GM21737 (cell line): ENCODE measurements at regions not wholly inside any gene's neighbourhood (a gene's known extent, or its start where the extent isn't known, plus 50 kb on each side); places are given as distances from the start of the nearest gene placed in this dataset.

Experiments
- ATAC-seq: cut with Tn5 transposase; IDR thresholded peaks from one replicate; pipeline ENCODE4 v1.9.1; 2021; ENCODE audit warnings: mild to moderate bottlenecking, moderate library complexity; ENCODE audit not compliant: unreplicated experiment

DNA sequence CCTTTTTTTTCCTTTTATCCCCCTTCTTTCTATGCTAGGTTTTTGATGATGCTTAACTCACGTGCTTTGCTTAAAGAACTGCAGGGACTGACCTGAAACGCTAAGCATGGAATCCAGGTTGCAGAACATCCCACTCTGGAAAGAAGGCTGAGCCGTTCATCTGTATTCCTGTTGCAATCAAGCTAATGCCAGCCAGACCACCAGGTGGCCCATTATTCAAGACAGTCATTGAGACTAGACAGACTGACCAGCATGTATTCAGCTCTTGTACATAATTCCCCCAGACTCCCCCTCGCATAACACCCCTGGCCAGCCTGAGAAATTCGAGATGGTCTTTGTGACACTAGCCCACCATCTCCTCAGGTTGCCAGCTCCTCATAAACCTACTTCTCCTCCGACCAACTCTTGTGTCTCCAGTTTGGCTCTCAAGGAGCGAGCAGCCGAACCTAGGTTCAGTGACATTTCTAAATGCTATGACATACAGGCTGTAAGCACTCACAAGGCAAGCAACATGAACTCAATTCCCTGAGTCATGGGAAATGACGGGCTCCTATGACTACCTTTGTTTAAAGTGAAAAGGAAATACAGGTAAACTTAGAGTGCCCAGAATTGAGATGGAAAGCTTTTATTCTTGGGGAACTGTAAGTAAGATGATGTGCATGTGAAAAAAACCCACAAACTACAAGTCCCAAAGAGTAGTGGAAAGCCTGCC lies 309.3 kb upstream of the CDYL start:
- ATAC-seq = no peak

DNA sequence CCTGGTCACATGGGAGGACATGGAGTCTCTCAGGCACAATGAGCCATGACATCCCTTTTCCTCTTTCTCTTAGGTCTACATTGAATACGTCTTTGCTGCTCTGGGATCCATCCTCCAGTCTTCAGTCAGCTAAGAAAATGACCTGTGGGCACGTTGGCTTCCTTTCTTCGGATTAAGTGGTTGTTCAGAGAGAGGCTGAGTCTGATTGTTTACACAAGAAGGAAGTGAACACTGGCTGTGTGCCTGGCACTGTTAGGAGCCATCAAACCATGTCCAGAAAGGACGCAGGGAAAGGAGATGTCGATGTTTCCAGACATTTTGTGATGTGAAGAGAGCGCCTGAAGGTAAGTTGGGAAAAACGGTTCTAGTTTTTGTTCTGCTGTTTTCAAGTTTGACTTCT lies 309.9 kb upstream of the CDYL start:
- ATAC-seq = no peak

DNA sequence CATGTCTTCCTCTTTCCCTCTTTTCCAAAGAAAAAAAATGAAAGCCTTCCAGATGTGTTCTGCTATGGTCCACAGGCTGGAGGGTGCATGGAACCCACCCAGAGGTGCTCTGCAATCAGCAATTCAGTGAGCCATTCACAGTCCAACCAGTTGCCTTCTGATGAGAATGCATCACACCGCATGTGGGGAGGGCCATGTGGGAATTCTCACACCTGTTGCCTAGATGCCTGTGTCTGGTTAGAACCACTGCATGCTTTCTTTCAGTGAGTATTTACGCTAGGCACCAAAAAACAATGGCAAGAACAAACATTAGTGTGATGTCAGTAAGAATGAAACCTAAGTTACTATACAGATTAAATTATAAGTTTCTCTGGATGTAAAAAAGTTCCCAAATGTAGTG lies 311.6 kb upstream of the CDYL start:
- ATAC-seq = no peak

DNA sequence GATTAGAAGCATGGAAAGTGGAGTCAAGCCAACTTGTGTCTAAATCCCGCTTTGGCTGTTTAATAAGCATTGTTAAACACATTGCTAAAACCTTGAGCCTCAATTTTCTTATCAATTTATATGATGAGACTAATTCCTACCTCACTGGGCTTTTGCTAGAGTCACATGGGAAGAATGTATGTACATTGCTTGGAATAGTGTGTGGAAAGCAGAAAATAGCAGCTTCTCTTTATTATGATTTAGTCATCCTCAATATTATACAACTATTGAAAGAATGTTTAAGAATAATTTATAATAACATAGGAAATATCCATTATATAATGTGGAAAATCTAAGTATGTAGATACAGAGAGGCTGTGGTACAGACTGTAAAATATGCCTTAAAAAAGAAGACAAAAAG lies 313.0 kb upstream of the CDYL start:
- no peak for ATAC-seq

DNA sequence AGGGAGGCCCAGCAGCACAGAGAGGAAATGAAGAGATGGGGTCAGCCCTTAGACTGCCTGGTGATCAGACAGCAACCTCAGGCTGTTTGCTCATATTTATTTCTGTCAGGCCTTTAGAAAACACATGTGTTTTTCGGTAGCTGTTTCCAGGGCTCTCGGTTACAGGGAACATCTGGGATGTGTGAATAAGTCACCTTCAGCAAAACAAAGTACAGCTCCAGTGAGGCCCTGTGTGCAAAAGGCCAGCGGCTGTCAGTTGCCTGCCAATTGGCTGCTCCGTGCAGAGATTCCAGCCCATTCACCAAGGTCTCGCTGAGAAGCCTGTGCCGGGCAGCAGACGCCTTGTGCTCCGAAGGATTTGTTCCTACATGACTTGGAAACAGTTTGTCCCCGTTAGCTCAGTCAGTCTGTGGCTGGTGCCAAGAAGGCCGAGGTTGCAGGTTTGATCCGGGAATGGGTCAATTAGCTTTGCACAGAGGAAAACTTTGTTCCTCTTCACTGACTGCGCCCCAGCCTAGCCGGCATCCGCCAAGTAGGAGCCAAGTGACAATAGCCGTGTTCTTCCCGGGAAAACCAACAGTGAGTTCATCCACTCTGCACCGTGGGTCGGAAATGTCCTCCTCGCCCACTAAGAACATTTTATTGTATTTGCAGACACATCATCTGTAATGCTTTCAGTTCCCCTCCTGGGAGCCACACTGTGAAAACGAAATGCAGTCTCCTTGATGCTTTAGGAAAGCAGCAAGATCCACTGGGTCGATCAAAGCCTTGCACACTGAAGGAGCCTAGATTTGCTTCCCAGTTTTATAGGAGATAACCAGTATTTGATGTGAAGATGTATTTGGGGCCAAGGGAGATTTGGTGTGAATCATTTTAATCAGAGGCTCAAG lies 315.4 kb upstream of the CDYL start:
- ATAC-seq = no peak

DNA sequence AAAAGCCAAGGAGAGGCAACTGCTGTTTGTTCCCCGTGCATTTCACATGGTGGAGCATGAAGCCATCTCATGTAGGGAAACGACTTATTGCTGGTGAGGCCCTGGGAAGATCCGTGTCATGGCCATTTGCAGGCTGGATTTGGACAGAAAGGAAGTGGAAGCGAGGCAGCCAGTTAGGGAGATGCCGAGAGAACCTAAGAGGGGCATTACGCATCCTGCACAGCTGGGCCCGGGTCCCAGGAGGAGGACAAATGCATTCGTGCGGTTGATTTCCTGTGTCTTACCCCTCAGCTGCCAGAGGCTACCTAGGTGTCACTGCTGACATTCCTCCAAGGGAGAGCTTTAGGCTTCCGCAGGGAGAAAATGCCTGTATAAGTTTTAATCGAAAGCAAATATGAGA lies 316.2 kb upstream of the CDYL start:
- ATAC-seq = no peak

DNA sequence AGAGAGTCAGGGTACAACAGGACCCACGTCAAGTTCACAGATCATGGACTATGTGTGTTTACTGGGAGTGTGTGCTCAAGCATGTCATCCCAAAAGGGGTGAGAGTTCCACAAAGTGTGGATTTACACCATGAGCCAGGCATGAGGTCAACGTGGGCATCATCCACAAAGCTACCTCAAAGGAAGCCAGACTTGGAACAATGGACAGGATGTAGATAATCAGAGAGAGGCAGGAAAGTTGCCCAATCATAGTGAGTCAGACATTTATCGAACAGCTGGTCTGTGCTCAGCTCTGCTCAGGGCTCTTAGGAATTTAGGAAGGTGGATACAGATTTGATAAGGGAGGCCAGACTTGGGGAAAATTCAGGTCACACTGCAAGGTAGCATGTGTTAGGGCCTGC lies 317.2 kb upstream of the CDYL start:
- ATAC-seq = no peak

DNA sequence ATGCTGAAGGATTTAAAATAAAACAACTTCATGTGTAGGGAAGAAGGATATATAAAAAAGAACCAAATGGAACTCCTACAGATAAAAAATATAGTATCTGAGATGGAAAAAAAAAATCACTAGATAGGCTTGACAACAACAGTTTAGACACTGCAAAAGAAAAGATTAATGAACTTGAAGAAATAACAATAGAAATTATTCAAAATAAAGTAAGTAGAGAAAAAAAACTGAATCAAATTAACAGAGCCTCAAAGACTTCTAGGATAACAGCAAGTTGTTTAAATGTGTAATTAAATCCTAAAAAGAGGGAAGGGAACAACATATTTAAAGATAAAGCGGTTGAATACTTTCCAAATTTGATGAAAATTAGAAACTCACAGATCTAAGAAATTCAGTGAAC lies 316.3 kb upstream of the ECI2 start:
- ATAC-seq = no peak

DNA sequence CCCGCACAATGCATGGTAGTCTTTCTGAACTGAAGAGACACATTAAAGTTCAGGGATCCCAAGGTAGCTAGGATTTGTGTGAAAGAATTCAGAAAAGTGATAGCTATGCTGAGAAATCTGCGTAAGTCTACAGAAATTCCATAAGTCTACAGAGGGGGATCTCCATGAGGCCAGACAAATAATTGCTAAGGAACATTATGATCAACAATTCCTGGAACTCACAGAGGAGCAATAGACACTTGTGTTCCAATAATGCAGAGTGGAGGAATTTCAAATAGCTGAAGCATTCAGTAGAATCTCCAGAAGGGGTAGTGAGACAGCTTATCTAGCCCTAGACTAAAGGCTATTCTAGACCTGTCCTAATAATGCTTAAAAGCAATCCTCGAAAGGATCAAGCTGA lies 315.7 kb upstream of the ECI2 start:
- ATAC-seq = no peak

DNA sequence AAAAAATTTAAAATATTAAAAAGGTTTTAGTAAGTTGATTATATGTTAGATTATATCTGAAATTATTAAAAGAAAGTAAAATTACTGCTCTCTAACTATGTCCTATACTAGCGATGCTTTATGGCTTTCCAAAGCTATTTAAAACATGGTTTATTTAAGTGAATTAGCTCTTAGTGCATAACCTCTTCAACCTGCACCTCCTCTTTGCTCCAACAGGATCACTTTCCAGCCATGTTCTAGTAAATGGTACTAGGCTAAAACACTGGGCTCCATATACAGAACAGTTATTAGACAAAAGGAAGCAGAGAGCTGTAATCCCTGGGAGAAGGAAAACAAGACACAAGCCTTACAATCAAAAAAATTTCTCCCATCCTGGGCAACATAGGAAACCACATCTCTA lies 314.9 kb upstream of the ECI2 start:
- ATAC-seq = no peak

DNA sequence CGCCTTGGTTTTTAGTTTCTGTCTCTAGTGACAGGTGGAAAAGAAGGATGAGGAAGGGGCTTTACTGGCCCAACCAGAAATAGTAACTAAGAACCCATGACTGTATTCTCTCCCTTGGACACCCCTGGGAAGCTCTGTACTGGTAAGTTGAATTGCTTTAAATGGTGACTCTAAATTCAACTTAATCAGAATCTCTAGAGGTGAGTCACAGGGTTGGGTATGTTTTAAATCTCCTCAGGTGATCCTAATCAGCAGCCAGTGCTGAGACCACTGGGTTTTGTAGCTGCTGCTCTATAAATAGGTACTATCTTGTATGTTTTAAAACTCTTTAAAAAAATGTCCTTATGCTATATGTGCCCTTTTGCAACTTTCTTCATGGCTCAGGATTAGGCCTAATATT lies 314.0 kb upstream of the ECI2 start:
- no peak for ATAC-seq

DNA sequence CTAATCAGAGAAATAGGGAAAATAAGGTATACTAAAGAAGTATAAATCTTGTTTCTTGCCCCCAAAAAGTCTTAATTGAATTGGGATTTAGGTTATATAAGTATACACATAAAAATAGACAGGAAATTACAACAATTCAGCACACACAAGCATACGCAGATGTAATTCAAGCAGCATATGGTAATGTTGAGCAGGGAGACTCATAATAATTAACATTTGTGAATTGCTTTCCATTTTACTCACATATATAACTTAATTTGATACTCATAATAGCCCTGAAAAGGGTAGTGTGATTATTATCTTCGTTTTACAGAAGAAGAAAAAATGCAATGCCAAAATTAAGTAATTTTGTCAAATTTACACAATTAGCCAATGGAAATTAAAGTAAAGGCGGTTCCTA lies 313.5 kb upstream of the ECI2 start:
- no peak for ATAC-seq

DNA sequence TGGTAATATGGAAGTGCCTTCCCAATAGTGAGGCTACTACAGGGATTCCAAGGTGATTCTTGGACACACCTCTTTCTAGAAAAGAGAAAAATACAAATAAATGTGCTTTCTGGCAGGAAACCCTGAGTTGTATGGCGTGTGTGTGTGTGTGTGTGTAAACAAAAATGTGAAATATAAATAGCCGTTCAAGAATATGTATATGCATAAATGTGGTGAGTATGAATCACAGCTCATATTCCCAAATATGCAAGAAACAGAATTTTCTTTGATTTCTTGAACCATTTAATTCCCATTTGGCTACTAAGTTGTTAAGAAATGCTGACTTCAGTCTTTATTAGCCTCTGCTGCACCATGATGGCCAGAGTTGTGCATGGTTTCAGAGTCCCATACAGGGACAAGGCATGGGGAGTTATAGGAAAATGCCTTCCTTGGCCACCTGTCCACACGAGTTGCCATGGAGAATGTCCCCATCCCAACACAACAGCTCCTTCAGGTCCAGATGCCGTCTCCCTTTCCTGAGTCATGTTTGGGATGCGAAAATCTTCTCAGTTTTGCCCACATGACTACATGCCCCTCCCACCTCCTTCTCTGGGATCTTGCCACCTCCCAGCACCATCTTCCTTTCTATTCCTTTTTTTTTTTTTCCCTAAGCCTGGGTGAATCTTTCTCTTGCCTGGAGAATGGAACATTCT lies 312.4 kb upstream of the ECI2 start:
- ATAC-seq = no peak

DNA sequence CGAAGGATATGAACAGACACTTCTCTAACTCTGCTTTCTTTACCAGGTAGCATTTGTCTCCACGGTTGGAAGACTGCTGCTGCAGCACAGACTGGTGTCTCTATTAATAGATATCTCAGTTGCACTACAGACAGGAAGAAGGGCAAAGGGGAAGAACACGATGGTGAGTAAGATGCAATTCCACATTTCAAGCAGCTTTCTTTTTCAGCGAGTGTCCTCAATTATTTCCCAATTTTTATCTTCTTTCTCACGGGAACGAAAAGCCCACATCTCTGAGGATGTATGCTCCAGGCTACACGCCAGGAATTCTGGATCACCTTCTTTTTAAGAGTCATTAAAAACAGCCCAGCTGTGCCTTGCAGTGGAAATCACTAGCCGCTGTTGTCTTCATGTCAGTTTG lies 311.6 kb upstream of the ECI2 start:
- ATAC-seq = no peak

DNA sequence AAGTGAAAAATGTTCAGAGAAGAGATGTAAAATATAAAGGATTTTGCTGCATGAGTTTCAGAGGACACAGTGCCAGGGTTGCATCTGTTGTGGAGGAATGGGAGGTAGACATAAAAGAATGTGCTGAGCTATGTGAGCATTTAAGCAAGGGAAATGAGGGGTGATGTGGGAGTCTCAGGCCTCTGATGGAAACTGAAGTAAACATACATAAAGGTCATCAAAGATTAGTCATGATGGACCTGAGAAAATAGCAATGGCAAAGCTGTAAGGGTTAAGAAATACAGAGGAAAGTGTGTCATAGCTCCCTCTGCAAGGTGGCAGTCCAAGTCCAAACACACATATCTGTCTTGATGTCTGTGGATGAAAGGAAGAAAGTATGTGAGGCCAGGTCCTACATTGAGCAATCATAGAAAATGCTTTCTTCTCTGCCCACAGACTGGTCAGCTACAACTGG lies 306.6 kb upstream of the ECI2 start:
- ATAC-seq = no peak

DNA sequence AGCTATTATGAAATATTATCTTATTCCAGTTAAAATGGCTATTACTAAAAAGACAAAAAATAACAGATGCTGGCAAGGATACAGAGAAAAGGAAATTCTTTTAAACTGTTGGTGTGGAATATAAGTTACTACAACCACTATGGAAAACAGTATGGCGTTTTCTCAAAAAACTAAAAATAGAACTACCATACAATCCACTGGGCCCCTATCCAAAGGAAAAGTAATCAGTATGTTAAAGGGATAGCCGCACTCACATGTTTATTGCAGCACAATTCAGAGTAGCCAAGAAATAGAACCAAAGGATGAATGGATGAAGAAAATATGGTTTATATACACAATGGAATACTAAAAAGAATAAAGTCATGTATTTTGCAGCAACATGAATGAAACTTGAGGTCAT lies 303.8 kb upstream of the ECI2 start:
- ATAC-seq = no peak

DNA sequence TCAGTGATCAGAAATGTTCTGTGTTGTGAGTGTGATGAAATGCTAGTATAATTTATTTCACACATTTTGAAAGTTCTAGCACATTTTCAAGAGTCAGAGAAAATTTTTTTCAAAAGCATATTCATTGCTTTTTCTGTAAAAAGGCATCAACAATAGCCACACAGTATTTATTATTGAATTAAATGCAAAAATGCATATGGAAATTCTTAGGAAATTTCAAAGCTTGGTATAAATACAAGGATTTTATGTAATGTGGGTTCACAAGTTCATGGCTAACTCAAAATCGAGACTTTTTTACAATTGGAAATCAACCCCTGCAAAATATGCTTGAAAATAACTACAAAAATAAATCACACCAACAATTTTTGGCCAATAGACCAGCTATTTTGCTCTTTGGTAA lies 302.0 kb upstream of the ECI2 start:
- no peak for ATAC-seq

DNA sequence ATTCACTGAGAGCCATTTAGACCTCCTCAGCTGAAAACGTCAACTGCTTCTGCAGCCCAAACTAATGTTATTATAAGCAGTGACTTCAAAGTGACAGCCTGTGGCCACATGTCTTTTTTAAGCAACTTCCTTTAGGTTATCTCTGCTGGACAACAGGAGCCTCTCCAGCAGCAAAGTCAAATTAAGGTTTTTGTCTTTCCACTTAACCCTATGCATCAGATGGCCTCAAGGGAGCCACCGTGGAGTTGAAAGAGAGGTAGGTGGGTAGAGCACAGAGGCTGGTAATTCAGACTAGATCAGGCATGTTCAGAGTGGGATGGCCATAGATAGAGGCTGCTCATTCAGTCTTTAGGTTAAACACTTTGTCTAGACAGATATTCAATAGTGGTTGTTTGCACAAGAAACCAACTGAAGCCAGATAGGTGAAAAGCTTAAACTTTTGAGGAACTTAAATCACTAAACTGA lies 300.6 kb upstream of the ECI2 start:
- ATAC-seq = no peak

DNA sequence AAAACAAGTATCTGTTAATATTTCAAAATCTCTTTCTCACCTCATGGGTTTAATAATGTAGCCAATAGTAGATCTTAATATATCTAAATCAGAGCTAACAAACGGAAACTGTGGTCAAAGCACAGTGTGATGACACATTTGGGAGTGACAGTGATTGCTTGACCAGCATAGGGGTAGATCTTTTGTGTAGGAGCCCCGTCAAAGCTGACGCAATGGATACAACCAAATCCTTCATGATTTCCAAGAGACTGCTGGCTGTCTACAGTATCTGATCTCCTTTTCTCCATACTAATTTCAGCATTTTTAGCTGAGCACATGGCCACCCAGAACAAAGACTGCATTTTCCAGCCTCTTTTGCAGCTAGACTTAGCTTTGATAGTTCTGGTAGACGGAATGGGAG lies 299.3 kb upstream of the ECI2 start:
- no peak for ATAC-seq

DNA sequence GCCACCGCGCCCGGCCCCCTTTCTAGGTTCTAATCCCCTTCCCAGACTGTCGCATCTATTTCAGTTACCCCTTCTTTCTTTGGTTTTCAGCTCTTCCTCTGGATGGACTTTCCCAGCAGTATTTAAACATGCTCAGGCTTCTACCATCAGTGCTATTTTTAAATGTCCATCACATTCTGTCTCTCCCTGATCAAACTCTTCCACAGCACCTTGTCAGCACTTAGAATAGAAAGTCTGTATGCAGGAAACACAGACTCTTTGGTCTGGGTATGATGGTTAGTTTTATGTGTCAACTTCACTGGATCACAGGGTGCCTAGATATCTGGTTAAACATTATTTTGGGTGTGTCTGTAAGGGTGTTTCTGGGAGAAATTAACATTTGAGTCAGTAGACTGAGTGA lies 297.8 kb upstream of the ECI2 start:
- no peak for ATAC-seq

DNA sequence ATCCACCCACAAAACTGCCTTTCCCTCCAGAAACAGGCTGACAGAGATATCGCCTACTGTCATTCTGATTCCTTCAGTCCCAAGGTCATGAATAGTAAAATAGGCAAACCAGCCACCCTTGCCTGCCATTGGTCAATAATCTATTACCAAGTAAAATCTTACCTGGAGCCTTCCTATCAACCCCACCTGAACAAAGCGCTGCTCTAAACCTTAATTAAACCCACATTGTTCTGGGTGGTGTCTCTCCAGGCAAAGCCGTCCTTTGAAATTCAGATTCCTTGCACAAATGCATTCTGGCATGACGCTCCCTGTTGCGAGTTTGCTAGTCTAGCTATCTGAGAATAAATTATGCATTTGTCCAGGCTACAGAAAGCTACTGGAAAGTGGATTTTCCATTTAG lies 291.6 kb upstream of the ECI2 start:
- ATAC-seq = no peak

DNA sequence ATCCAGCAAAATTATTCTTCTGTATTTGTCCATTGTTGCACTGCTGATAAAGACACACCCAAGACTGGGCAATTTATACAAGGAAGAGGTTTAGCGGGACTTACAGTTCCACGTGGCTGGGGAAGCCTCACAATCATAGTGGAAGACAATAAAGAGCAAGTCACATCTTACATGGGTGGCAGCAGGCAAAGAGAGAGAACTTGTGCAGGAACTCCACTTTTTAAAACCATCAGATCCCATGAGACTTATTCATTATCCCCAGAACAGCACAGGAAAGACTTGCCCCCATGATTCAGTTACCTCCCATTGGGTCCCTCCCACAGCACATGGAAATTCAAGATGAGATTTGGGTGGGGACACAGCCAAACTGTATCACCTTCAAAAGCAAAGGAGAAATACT lies 286.5 kb upstream of the ECI2 start:
- ATAC-seq = no peak
